HL-60 (cell line): ENCODE measurements at regions not wholly inside any gene's neighbourhood (a gene's known extent, or its start where the extent isn't known, plus 50 kb on each side); places are given as distances from the start of the nearest gene placed in this dataset.

Source experiments
- DNase-seq, 2 experiments: peaks; one replicate each; pipeline ENCODE4 v3.0.0-alpha.2; 2010 to 2020; ENCODE audit warnings: low read depth in 1 of 2, low spot score in 1 of 2
- H3K27ac ChIP-seq: fragments of 250-450 bp; sonication (Bioruptor Pico); replicated peaks from 2 replicates; pipeline ENCODE4 v1.5.1; 2020; ENCODE audit warnings: mild to moderate bottlenecking, moderate library complexity
- H3K27me3 ChIP-seq: fragments of 250-450 bp; sonication (Bioruptor Pico); 2 replicates; pipeline ENCODE4 v1.5.1; 2021; ENCODE audit warnings: mild to moderate bottlenecking, moderate library complexity; ENCODE audit not compliant: insufficient read depth, poor library complexity, severe bottlenecking
- H3K4me3 ChIP-seq: replicated peaks from 2 replicates; pipeline ENCODE4 v1.5.1; 2011; ENCODE audit warnings: mild to moderate bottlenecking, control low read depth, low read length; ENCODE audit not compliant: insufficient read depth
- GABPA ChIP-seq: IDR thresholded peaks from 2 replicates; pipeline ENCODE4 v1.6.1; 2012; ENCODE audit warnings: low read depth
- POLR2AphosphoS5 ChIP-seq: IDR thresholded peaks from 2 replicates; pipeline ENCODE4 v1.6.1; 2012; ENCODE audit warnings: low read depth
- SPI1 ChIP-seq: IDR thresholded peaks from 2 replicates; pipeline ENCODE4 v1.6.1; 2012; ENCODE audit warnings: low read depth, mild to moderate bottlenecking, borderline replicate concordance
- TF ChIP-seq, protein P1 (sequence below): IDR thresholded peaks from one replicate; pipeline ENCODE4 v1.5.1; 2011; ENCODE audit warnings: low read length, control low read depth, inconsistent platforms; ENCODE audit not compliant: insufficient read depth
- TF ChIP-seq, protein P2 (sequence below): IDR thresholded peaks from 2 replicates; pipeline ENCODE4 v1.6.1; 2012; ENCODE audit warnings: low read depth; ENCODE audit not compliant: insufficient replicate concordance

DNA sequence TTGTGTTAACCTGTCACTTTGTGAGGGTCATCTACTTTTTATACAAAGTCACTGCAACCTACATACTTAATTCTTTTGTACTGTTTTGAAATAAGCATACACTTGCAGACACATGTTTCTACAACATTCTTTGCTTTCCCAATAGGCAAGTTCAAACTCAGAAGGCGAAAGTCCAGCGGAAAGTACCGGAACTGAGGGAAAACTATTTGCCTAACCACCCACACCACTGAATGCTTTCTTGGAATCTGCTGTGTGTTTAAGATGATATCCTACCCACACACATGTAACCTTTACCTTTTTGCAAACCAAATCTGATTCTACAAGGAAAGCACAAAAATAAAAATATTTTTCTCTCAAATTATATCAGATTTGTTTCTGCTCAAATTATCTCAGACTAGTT, 139.4 kb upstream of the AGR3 start:
- Histone ChIP-seq H3K27me3 (no peaks in the 10 kb centered on the region), H3K27ac (no peak overlapping the region), H3K4me3 (no peak overlapping the region)
- DNase-seq = no peak
- TF ChIP-seq GABPA = no peak
- TF ChIP-seq, protein P1, sequence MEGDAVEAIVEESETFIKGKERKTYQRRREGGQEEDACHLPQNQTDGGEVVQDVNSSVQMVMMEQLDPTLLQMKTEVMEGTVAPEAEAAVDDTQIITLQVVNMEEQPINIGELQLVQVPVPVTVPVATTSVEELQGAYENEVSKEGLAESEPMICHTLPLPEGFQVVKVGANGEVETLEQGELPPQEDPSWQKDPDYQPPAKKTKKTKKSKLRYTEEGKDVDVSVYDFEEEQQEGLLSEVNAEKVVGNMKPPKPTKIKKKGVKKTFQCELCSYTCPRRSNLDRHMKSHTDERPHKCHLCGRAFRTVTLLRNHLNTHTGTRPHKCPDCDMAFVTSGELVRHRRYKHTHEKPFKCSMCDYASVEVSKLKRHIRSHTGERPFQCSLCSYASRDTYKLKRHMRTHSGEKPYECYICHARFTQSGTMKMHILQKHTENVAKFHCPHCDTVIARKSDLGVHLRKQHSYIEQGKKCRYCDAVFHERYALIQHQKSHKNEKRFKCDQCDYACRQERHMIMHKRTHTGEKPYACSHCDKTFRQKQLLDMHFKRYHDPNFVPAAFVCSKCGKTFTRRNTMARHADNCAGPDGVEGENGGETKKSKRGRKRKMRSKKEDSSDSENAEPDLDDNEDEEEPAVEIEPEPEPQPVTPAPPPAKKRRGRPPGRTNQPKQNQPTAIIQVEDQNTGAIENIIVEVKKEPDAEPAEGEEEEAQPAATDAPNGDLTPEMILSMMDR = no peak
- TF ChIP-seq SPI1 = no peak
- TF ChIP-seq POLR2AphosphoS5 = no peak
- TF ChIP-seq, protein P2, sequence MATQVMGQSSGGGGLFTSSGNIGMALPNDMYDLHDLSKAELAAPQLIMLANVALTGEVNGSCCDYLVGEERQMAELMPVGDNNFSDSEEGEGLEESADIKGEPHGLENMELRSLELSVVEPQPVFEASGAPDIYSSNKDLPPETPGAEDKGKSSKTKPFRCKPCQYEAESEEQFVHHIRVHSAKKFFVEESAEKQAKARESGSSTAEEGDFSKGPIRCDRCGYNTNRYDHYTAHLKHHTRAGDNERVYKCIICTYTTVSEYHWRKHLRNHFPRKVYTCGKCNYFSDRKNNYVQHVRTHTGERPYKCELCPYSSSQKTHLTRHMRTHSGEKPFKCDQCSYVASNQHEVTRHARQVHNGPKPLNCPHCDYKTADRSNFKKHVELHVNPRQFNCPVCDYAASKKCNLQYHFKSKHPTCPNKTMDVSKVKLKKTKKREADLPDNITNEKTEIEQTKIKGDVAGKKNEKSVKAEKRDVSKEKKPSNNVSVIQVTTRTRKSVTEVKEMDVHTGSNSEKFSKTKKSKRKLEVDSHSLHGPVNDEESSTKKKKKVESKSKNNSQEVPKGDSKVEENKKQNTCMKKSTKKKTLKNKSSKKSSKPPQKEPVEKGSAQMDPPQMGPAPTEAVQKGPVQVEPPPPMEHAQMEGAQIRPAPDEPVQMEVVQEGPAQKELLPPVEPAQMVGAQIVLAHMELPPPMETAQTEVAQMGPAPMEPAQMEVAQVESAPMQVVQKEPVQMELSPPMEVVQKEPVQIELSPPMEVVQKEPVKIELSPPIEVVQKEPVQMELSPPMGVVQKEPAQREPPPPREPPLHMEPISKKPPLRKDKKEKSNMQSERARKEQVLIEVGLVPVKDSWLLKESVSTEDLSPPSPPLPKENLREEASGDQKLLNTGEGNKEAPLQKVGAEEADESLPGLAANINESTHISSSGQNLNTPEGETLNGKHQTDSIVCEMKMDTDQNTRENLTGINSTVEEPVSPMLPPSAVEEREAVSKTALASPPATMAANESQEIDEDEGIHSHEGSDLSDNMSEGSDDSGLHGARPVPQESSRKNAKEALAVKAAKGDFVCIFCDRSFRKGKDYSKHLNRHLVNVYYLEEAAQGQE = no peak

GRCh38 chr7:17022920-17023319, 141.1 kb upstream of the AGR3 start:
- TF ChIP-seq SPI1 (no peak), GABPA (no peak), POLR2AphosphoS5 (no peak)
- TF ChIP-seq, protein P2 = no peak
- TF ChIP-seq, protein P1 = no peak
- Histone ChIP-seq H3K27me3 (no peaks in the 10 kb centered on the region), H3K4me3 (no peak overlapping the region), H3K27ac (no peak overlapping the region)
- DNase-seq = no peak

DNA sequence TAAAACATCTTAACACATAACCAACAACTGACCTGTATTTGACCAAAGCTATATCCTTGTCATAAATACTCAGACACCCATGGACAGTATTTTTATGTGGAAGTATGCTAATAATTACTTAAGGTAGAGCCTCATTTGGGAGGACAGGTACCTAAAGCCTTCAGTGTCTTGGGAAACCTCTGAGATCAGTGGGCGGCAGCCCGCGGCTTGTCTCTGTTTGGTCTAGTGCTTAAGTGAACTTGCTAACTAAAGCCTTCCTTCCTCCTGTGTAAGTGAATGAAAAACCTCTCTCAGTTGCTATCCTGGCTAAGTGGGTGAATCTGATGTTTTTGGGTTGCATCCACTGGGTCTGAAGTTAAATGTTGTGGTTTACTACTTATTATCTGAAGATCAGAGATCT, 144.5 kb upstream of the AGR3 start:
- DNase-seq = no peak
- no peaks in the 10 kb centered on the region for H3K27me3 ChIP-seq
- H3K27ac ChIP-seq = no peak overlapping the region
- TF ChIP-seq GABPA = no peak
- TF ChIP-seq, protein P2 = no peak
- no peak for TF ChIP-seq SPI1
- TF ChIP-seq, protein P1 = no peak
- no peak for TF ChIP-seq POLR2AphosphoS5
- H3K4me3 ChIP-seq = no peak overlapping the region
